Uterus (tissue), 2 donors: ENCODE measurements at regions not wholly inside any gene's neighbourhood (a gene's known extent, or its start where the extent isn't known, plus 50 kb on each side); places are given as distances from the start of the nearest gene placed in this dataset.

Source experiments
- POLR2A ChIP-seq, 2 donors: fragments of 450-650 bp; IDR thresholded peaks; one replicate each; pipeline ENCODE4 v1.6.1; 2016; ENCODE audit warnings: antibody characterized with exemption in 2 of 2, mild to moderate bottlenecking in 1 of 2, moderate library complexity in 1 of 2
- TF ChIP-seq, protein P1 (sequence below), 4 experiments: fragments of 200-600 bp in 2 of 4; fragments of 450-650 bp in 2 of 4; sonication (generic) in 2 of 4; IDR thresholded peaks; one replicate each; pipeline ENCODE4 v1.5.1; 2016 to 2019; ENCODE audit warnings: antibody characterized with exemption in 4 of 4, mild to moderate bottlenecking in 2 of 4, moderate library complexity in 1 of 4

DNA sequence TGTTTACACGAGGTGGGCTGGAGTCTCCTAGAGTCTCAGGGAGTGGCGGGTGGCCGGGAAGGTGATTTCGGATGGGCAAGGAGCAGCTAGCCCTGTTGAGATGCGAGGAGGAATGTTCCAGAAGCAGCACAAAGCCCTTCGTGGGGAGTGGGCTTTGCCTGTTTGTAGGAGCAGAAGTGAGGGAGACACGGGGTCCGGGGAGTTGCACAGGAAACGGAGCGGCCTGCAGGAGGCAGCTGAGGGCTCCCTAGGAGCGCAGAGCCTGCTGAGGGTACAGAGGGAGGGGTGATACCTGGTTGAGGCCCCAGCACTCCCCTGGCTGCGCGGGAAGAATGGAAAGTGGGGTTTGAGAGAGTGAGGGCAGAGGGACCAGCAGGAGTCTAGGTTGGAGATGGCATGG lies 847.2 kb downstream of the TBC1D22A start:
- TF ChIP-seq POLR2A (IDR thresholded peaks at IDR 0.05), result no peak
- TF ChIP-seq, protein P1, sequence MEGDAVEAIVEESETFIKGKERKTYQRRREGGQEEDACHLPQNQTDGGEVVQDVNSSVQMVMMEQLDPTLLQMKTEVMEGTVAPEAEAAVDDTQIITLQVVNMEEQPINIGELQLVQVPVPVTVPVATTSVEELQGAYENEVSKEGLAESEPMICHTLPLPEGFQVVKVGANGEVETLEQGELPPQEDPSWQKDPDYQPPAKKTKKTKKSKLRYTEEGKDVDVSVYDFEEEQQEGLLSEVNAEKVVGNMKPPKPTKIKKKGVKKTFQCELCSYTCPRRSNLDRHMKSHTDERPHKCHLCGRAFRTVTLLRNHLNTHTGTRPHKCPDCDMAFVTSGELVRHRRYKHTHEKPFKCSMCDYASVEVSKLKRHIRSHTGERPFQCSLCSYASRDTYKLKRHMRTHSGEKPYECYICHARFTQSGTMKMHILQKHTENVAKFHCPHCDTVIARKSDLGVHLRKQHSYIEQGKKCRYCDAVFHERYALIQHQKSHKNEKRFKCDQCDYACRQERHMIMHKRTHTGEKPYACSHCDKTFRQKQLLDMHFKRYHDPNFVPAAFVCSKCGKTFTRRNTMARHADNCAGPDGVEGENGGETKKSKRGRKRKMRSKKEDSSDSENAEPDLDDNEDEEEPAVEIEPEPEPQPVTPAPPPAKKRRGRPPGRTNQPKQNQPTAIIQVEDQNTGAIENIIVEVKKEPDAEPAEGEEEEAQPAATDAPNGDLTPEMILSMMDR (IDR thresholded peaks at IDR 0.05), result no peak
